ENCODE measurements at regions not wholly inside any gene's neighbourhood (a gene's known extent, or its start where the extent isn't known, plus 50 kb on each side); places are given as distances from the start of the nearest gene placed in this dataset.

DNA sequence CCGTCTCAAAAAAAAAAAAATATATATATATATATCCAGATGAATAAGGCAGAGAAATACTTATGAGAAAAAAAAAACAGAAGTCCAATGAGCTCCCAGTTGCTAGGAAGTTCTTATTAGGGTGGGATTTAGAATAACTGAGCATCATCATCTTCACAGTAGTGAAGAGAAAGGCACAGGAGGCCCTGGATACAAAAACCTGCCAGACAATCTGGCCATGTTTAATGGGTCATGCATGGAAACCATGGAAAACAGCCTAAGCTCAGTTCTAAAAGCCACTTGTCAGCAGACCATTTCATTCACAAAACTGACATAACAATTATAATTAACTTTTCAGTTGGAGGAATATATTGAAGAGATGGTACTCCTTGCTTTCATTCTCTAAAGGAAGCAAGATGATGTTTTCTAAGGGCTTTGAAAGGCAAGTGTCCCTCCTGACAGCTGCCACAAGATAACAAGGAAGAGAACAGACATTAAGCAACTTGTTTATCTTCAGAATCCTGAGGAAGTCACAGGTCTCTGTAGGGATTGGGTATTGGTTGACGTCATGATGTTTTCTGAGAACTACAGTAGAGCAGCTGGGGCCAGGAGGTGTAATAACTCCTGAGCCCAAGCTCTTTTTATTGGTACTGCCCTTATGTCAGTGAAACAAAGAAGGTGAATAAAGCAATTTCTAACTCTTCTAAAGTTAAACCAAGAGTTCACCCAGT, 463.1 kb downstream of the DMAC1 start:
- no peaks in the 10 kb centered on the region for H3K27me3 ChIP-seq (ENCODE audit: control insufficient read depth in 1 of 2, insufficient read depth in 2 of 2, low read length in 2 of 2)
- no peak overlapping the region for H3K4me3 ChIP-seq (ENCODE audit: low read depth in 1 of 2, low read length in 2 of 2)
- no peaks in the 10 kb centered on the region for H3K36me3 ChIP-seq (ENCODE audit: control insufficient read depth in 2 of 2, insufficient read depth in 2 of 2, low read length in 1 of 2)
- no peak overlapping the region for H3K27ac ChIP-seq (ENCODE audit: low read depth in 2 of 2, low read length in 1 of 2)
- 70 to 71% methylated on average over 2 of the region's 2 CpGs for WGBS, 2 donors
- H3K9me3 ChIP-seq (ENCODE audit: control insufficient read depth in 2 of 2, insufficient read depth in 1 of 2, low read depth in 1 of 2, low read length in 1 of 2), result no peaks in the 10 kb centered on the region
- no peaks in the 10 kb centered on the region for H3K4me1 ChIP-seq (ENCODE audit: control insufficient read depth in 2 of 2, insufficient read depth in 2 of 2, low read length in 1 of 2)

DNA sequence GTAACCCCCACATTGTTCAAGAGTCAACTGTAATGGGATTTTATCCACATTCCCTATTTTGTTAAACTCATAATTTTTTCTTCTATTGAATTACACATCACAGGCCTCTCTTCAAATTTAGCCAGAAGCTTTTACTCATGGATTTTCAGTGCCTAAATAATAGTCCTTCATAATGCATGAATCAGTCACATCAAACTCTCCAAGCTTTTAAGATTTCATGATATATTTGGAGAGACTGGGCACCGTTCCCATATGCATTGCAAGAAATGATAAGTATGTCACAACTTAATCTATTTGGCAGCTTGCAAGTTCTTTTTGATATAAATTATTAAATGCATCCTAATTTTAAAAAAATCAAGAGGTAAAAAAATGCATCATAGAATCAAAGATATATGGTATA, 465.9 kb downstream of the DMAC1 start:
- no peak overlapping the region for H3K27ac ChIP-seq (ENCODE audit: low read depth in 2 of 2, low read length in 1 of 2)
- 53 to 60% methylated on average over 1 of the region's 1 CpG for WGBS, 2 donors

DNA sequence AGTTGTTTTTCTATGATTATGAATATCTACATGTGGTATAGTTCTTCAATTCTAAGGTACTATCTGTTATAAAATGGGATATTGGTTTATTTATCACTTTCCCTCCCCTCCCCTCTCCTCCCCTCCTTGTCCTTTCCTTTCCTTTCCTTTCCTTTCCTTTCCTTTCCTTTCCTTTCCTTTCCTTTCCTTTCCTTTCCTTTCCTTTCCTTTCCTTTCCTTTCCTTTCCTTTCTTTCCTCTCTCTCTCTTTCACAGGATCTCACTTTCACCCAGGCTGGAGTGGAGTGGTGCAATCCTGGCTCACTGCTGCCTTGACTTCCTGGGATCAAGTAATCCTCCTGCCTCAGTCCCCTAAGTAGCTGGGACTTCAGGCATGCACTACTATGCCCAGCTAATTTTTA, 466.8 kb downstream of the DMAC1 start:
- H3K4me1 ChIP-seq (ENCODE audit: control insufficient read depth in 2 of 2, insufficient read depth in 2 of 2, low read length in 1 of 2), result no peaks in the 10 kb centered on the region
- no peak overlapping the region for H3K27ac ChIP-seq (ENCODE audit: low read depth in 2 of 2, low read length in 1 of 2)
- no peaks in the 10 kb centered on the region for H3K9me3 ChIP-seq (ENCODE audit: control insufficient read depth in 2 of 2, insufficient read depth in 1 of 2, low read depth in 1 of 2, low read length in 1 of 2)
- H3K4me3 ChIP-seq (ENCODE audit: low read depth in 1 of 2, low read length in 2 of 2), result no peak overlapping the region
- no peaks in the 10 kb centered on the region for H3K27me3 ChIP-seq (ENCODE audit: control insufficient read depth in 1 of 2, insufficient read depth in 2 of 2, low read length in 2 of 2)
- H3K36me3 ChIP-seq (ENCODE audit: control insufficient read depth in 2 of 2, insufficient read depth in 2 of 2, low read length in 1 of 2), result no peaks in the 10 kb centered on the region

More for the DNA sequence above, 465.9 kb downstream of the DMAC1 start:
- Histone ChIP-seq H3K27me3 (ENCODE audit: control insufficient read depth in 1 of 2, insufficient read depth in 2 of 2, low read length in 2 of 2) (no peaks in the 10 kb centered on the region), H3K36me3 (ENCODE audit: control insufficient read depth in 2 of 2, insufficient read depth in 2 of 2, low read length in 1 of 2) (no peaks in the 10 kb centered on the region), H3K4me1 (ENCODE audit: control insufficient read depth in 2 of 2, insufficient read depth in 2 of 2, low read length in 1 of 2) (no peaks in the 10 kb centered on the region), H3K9me3 (ENCODE audit: control insufficient read depth in 2 of 2, insufficient read depth in 1 of 2, low read depth in 1 of 2, low read length in 1 of 2) (no peaks in the 10 kb centered on the region), H3K4me3 (ENCODE audit: low read depth in 1 of 2, low read length in 2 of 2) (no peak overlapping the region)

DNA sequence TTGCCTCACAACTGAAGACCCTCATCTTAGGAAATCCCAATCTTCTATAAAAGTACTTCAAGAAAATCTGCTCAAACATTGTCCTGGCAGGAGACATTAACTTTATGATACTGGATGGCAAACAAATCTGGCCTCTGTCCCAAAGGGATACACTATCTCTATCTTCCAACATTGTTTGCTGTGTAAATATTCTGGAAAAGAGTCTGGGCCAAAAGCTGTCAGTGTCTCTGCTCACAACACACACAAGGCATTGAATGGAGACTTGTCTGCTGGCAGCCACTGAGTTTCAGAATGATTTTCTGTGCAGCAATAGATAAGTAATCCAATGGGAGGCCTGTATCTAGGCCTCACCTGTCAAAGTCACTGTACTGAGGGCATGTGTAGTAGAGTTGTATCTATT, 471.1 kb downstream of the DMAC1 start:
- Histone ChIP-seq H3K36me3 (ENCODE audit: control insufficient read depth in 2 of 2, insufficient read depth in 2 of 2, low read length in 1 of 2) (no peaks in the 10 kb centered on the region), H3K4me1 (ENCODE audit: control insufficient read depth in 2 of 2, insufficient read depth in 2 of 2, low read length in 1 of 2) (no peaks in the 10 kb centered on the region), H3K9me3 (ENCODE audit: control insufficient read depth in 2 of 2, insufficient read depth in 1 of 2, low read depth in 1 of 2, low read length in 1 of 2) (no peaks in the 10 kb centered on the region), H3K27me3 (ENCODE audit: control insufficient read depth in 1 of 2, insufficient read depth in 2 of 2, low read length in 2 of 2) (no peaks in the 10 kb centered on the region), H3K4me3 (ENCODE audit: low read depth in 1 of 2, low read length in 2 of 2) (no peak overlapping the region), H3K27ac (ENCODE audit: low read depth in 2 of 2, low read length in 1 of 2) (no peak overlapping the region)

DNA sequence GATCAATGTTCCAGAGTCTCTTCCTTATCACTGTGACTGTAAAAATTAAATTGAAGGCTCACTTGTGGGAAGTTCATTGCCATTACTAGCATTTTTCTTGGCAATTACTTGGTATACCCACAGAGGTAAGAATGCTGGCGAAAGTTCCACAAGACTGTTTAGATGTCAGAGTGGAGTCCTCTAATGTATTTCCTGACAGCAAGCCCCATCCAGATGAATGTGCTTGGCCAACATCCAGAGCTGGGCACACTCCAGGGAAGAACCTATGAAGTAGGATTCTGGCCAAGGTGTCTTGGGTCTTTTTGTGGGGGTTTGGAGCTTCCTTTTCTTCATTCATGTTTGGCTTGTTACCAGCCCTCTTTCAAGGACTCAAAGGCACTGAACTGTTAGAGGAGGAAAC, 473.6 kb downstream of the DMAC1 start:
- H3K36me3 ChIP-seq (ENCODE audit: control insufficient read depth in 2 of 2, insufficient read depth in 2 of 2, low read length in 1 of 2), result no peaks in the 10 kb centered on the region
- H3K4me3 ChIP-seq (ENCODE audit: low read depth in 1 of 2, low read length in 2 of 2), result no peak overlapping the region
- H3K27ac ChIP-seq (ENCODE audit: low read depth in 2 of 2, low read length in 1 of 2), result no peak overlapping the region
- no peaks in the 10 kb centered on the region for H3K4me1 ChIP-seq (ENCODE audit: control insufficient read depth in 2 of 2, insufficient read depth in 2 of 2, low read length in 1 of 2)
- no peaks in the 10 kb centered on the region for H3K9me3 ChIP-seq (ENCODE audit: control insufficient read depth in 2 of 2, insufficient read depth in 1 of 2, low read depth in 1 of 2, low read length in 1 of 2)
- no peaks in the 10 kb centered on the region for H3K27me3 ChIP-seq (ENCODE audit: control insufficient read depth in 1 of 2, insufficient read depth in 2 of 2, low read length in 2 of 2)
- WGBS, 2 donors, result 78 to 87% methylated on average over 1 of the region's 1 CpG

DNA sequence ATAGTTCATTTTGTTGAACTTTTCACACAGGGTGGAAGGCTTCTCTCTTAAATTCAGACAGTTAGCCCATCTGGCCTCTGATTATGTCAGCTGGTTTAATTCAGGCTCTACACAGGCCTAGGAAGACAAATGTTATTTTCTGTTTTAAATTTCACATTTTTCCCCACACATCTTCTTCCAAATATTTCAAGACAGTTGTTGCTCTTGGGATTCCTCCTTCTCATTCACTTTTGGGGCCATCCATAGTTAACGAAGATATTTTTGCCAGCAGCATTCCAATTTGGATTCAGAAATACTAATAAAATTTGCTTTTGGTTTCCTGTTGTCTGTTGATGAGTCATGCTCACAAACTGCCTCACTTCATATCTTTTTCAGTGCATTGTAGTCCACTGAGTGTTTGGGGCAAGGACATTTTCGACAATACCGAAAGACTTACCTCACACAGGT, 475.4 kb downstream of the DMAC1 start:
- no peak overlapping the region for H3K27ac ChIP-seq (ENCODE audit: low read depth in 2 of 2, low read length in 1 of 2)
- no peaks in the 10 kb centered on the region for H3K27me3 ChIP-seq (ENCODE audit: control insufficient read depth in 1 of 2, insufficient read depth in 2 of 2, low read length in 2 of 2)
- H3K9me3 ChIP-seq (ENCODE audit: control insufficient read depth in 2 of 2, insufficient read depth in 1 of 2, low read depth in 1 of 2, low read length in 1 of 2), result no peaks in the 10 kb centered on the region
- H3K36me3 ChIP-seq (ENCODE audit: control insufficient read depth in 2 of 2, insufficient read depth in 2 of 2, low read length in 1 of 2), result no peaks in the 10 kb centered on the region
- no peak overlapping the region for H3K4me3 ChIP-seq (ENCODE audit: low read depth in 1 of 2, low read length in 2 of 2)
- no peaks in the 10 kb centered on the region for H3K4me1 ChIP-seq (ENCODE audit: control insufficient read depth in 2 of 2, insufficient read depth in 2 of 2, low read length in 1 of 2)
- WGBS, 2 donors, result 81 to 83% methylated on average over 3 of the region's 3 CpGs

DNA sequence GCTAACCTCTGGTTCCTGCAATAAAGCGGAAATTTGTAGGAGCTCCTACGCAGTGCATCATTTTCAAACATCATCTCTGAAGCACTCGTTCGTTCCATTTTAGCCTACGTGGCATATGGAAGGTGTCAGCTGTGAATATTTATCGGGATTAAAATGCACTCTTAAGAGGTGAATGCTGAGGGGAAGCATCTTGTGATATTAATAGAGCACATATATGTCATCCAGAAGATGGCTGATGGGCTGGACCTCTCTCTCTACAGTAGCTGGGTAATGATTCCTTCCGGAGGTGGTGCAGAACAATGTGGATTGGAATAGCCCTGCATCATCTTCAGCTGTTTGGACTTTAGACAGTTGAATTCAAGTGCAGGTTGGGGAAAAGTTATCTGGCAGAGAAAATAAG, 478.7 kb downstream of the DMAC1 start:
- Histone ChIP-seq H3K27me3 (ENCODE audit: control insufficient read depth in 1 of 2, insufficient read depth in 2 of 2, low read length in 2 of 2) (no peaks in the 10 kb centered on the region), H3K36me3 (ENCODE audit: control insufficient read depth in 2 of 2, insufficient read depth in 2 of 2, low read length in 1 of 2) (no peaks in the 10 kb centered on the region), H3K9me3 (ENCODE audit: control insufficient read depth in 2 of 2, insufficient read depth in 1 of 2, low read depth in 1 of 2, low read length in 1 of 2) (no peaks in the 10 kb centered on the region), H3K4me1 (ENCODE audit: control insufficient read depth in 2 of 2, insufficient read depth in 2 of 2, low read length in 1 of 2) (no peaks in the 10 kb centered on the region), H3K27ac (ENCODE audit: low read depth in 2 of 2, low read length in 1 of 2) (no peak overlapping the region), H3K4me3 (ENCODE audit: low read depth in 1 of 2, low read length in 2 of 2) (no peak overlapping the region)
- WGBS, 2 donors, result 83 to 85% methylated on average over 7 of the region's 7 CpGs

DNA sequence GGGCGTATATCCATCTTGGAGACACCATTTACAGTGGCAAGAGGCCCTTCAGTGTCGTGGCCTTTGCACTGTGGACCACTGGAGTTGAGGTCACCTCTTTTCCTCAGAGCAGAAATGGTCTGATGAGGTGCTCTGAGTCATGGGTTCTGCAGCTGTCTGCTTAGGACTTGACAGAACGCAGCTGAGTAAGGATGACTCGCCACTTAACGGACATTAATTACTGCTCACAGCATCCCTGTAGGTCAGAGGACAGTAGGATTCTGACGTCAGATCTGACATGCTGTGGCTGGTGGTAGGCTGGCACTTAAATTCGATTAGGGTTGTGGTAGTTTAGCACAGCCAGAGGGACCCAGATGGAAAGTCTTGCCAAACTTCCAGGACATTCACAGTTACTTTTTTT, 479.4 kb downstream of the DMAC1 start:
- Histone ChIP-seq H3K4me3 (ENCODE audit: low read depth in 1 of 2, low read length in 2 of 2) (no peak overlapping the region), H3K27ac (ENCODE audit: low read depth in 2 of 2, low read length in 1 of 2) (no peak overlapping the region), H3K36me3 (ENCODE audit: control insufficient read depth in 2 of 2, insufficient read depth in 2 of 2, low read length in 1 of 2) (no peaks in the 10 kb centered on the region), H3K9me3 (ENCODE audit: control insufficient read depth in 2 of 2, insufficient read depth in 1 of 2, low read depth in 1 of 2, low read length in 1 of 2) (no peaks in the 10 kb centered on the region), H3K4me1 (ENCODE audit: control insufficient read depth in 2 of 2, insufficient read depth in 2 of 2, low read length in 1 of 2) (no peaks in the 10 kb centered on the region), H3K27me3 (ENCODE audit: control insufficient read depth in 1 of 2, insufficient read depth in 2 of 2, low read length in 2 of 2) (no peaks in the 10 kb centered on the region)
- 42 to 59% methylated on average over 7 of the region's 7 CpGs for WGBS, 2 donors

DNA sequence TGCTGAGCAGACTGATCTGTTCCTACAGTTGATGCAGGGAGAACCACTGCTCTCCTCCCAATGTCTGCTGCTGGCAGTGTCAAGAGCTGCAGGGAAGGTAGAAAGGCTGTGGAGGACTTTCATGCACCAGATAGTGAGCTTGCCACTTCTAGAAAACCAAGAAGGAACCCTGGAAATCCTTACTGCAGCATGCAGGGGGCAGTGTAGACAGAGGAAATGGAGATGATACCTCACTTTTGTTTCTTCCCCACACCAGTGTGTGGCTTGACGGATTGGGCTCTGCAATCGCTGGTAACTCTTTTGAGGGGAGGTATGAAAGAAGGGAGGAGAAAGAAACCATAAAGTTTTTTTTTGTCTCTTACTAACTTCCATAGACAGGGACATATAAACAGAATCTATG, 480.7 kb downstream of the DMAC1 start:
- 90 to 91% methylated on average over 2 of the region's 2 CpGs for WGBS, 2 donors
- peaks cover 2 to 4% of the 10 kb centered on the region in 2 donors for H3K9me3 ChIP-seq (ENCODE audit: control insufficient read depth in 2 of 2, insufficient read depth in 1 of 2, low read depth in 1 of 2, low read length in 1 of 2)

DNA sequence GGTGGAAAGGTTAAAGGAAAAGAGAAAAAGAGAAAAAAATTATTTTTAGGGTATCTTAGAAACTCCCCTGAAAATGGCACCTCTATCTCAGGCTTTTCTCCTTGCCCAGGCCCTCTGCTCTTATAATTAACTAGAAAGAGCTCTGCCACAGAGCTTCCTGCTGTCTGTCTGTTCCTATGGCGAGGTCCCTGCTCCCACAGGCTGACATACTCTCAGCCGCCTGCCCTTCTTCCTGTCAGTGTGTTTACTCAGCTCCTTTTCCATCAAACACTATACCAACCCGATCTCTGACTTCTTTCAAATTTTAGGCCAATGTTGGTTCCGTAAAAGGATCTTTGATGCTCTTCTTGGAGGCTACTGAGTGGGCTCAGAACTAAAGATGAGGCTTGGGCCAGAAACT, 482.6 kb downstream of the DMAC1 start:
- Histone ChIP-seq H3K27ac (ENCODE audit: low read depth in 2 of 2, low read length in 1 of 2) (no peak overlapping the region), H3K9me3 (ENCODE audit: control insufficient read depth in 2 of 2, insufficient read depth in 1 of 2, low read depth in 1 of 2, low read length in 1 of 2) (peaks cover 2 to 5% of the 10 kb centered on the region in 2 donors), H3K4me3 (ENCODE audit: low read depth in 1 of 2, low read length in 2 of 2) (no peak overlapping the region), H3K27me3 (ENCODE audit: control insufficient read depth in 1 of 2, insufficient read depth in 2 of 2, low read length in 2 of 2) (no peaks in the 10 kb centered on the region), H3K4me1 (ENCODE audit: control insufficient read depth in 2 of 2, insufficient read depth in 2 of 2, low read length in 1 of 2) (no peaks in the 10 kb centered on the region), H3K36me3 (ENCODE audit: control insufficient read depth in 2 of 2, insufficient read depth in 2 of 2, low read length in 1 of 2) (no peaks in the 10 kb centered on the region)
- 67 to 77% methylated on average over 4 of the region's 4 CpGs for WGBS, 2 donors

More for the DNA sequence above, 480.7 kb downstream of the DMAC1 start:
- H3K27me3 ChIP-seq (ENCODE audit: control insufficient read depth in 1 of 2, insufficient read depth in 2 of 2, low read length in 2 of 2), result no peaks in the 10 kb centered on the region
- H3K4me3 ChIP-seq (ENCODE audit: low read depth in 1 of 2, low read length in 2 of 2), result no peak overlapping the region
- no peaks in the 10 kb centered on the region for H3K4me1 ChIP-seq (ENCODE audit: control insufficient read depth in 2 of 2, insufficient read depth in 2 of 2, low read length in 1 of 2)
- H3K36me3 ChIP-seq (ENCODE audit: control insufficient read depth in 2 of 2, insufficient read depth in 2 of 2, low read length in 1 of 2), result no peaks in the 10 kb centered on the region
- H3K27ac ChIP-seq (ENCODE audit: low read depth in 2 of 2, low read length in 1 of 2), result no peak overlapping the region
